Liver (tissue), 3 donors: ENCODE measurements at regions not wholly inside any gene's neighbourhood (a gene's known extent, or its start where the extent isn't known, plus 50 kb on each side); places are given as distances from the start of the nearest gene placed in this dataset.

Experiments
- GABPA ChIP-seq, 2 donors: IDR thresholded peaks in 1 of 2; conservative IDR thresholded peaks in 1 of 2; 2 replicates each; pipeline ENCODE4 v1.6.1; 2016; ENCODE audit warnings: antibody characterized with exemption in 2 of 2, mild to moderate bottlenecking in 1 of 2, moderate library complexity in 1 of 2
- HNF4A ChIP-seq, 2 donors: conservative IDR thresholded peaks; 2 replicates each; pipeline ENCODE4 v1.6.1; 2016; ENCODE audit warnings: antibody characterized with exemption in 2 of 2, mild to moderate bottlenecking in 2 of 2
- JUND ChIP-seq, 2 donors: IDR thresholded peaks; 2 replicates each; pipeline ENCODE4 v1.6.1; 2016; ENCODE audit warnings: antibody characterized with exemption in 2 of 2
- RAD21 ChIP-seq, 2 donors: IDR thresholded peaks; 2 replicates each; pipeline ENCODE4 v1.6.1; 2016; ENCODE audit warnings: antibody characterized with exemption in 2 of 2, mild to moderate bottlenecking in 2 of 2
- TAF1 ChIP-seq: conservative IDR thresholded peaks from 2 replicates; pipeline ENCODE4 v1.6.1; 2016; ENCODE audit warnings: antibody characterized with exemption, mild to moderate bottlenecking
- YY1 ChIP-seq: IDR thresholded peaks from 2 replicates; pipeline ENCODE4 v1.6.1; 2016; ENCODE audit warnings: antibody characterized with exemption, mild to moderate bottlenecking
- TF ChIP-seq, protein P1 (sequence below): fragments of 150-350 bp; IDR thresholded peaks from 2 replicates; pipeline ENCODE4 v1.5.1; 2017; ENCODE audit warnings: improper control_type of control experiment, low read depth, low read length; ENCODE audit not compliant: missing input control
- TF ChIP-seq, protein P2 (sequence below): IDR thresholded peaks from 2 replicates; pipeline ENCODE4 v1.6.1; 2016; ENCODE audit warnings: antibody characterized with exemption
- TF ChIP-seq, protein P3 (sequence below): IDR thresholded peaks from 2 replicates; pipeline ENCODE4 v1.6.1; 2016; ENCODE audit warnings: antibody characterized with exemption
- TF ChIP-seq, protein P4 (sequence below): IDR thresholded peaks from 2 replicates; pipeline ENCODE4 v1.6.1; 2016; ENCODE audit warnings: antibody characterized with exemption
- donor health status: healthy.
- donor health status: healthy.

DNA sequence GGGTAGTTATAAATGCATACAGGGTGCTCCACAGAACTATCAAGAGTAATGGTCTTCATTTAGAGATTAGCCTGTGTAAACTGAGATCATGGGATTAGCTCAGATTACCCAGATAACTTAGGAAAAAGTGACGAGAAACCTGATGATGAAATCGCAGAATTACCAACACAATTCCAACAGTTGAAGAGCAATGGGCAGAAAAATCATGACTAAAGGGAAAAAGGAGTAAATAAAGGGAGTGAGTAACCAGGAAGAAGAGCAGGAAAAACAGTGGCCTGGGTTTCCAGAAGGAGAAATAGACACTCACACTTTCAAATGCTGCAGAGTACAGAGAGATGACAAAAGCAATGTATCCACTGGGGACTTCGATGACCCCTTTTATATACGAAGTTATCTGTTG, 817.3 kb downstream of the TRIML1 start:
- TF ChIP-seq JUND (IDR thresholded peaks at IDR 0.05) (no peak), HNF4A (conservative IDR thresholded peaks at IDR 0.05) (no peak), RAD21 (IDR thresholded peaks at IDR 0.05) (no peak), TAF1 (no peak), GABPA (IDR thresholded peaks at IDR 0.05 in 1 of 2, conservative IDR thresholded peaks at IDR 0.05 in 1 of 2) (no peak), YY1 (no peak)
- TF ChIP-seq, protein P1, sequence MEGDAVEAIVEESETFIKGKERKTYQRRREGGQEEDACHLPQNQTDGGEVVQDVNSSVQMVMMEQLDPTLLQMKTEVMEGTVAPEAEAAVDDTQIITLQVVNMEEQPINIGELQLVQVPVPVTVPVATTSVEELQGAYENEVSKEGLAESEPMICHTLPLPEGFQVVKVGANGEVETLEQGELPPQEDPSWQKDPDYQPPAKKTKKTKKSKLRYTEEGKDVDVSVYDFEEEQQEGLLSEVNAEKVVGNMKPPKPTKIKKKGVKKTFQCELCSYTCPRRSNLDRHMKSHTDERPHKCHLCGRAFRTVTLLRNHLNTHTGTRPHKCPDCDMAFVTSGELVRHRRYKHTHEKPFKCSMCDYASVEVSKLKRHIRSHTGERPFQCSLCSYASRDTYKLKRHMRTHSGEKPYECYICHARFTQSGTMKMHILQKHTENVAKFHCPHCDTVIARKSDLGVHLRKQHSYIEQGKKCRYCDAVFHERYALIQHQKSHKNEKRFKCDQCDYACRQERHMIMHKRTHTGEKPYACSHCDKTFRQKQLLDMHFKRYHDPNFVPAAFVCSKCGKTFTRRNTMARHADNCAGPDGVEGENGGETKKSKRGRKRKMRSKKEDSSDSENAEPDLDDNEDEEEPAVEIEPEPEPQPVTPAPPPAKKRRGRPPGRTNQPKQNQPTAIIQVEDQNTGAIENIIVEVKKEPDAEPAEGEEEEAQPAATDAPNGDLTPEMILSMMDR, result no peak
- TF ChIP-seq, protein P2, sequence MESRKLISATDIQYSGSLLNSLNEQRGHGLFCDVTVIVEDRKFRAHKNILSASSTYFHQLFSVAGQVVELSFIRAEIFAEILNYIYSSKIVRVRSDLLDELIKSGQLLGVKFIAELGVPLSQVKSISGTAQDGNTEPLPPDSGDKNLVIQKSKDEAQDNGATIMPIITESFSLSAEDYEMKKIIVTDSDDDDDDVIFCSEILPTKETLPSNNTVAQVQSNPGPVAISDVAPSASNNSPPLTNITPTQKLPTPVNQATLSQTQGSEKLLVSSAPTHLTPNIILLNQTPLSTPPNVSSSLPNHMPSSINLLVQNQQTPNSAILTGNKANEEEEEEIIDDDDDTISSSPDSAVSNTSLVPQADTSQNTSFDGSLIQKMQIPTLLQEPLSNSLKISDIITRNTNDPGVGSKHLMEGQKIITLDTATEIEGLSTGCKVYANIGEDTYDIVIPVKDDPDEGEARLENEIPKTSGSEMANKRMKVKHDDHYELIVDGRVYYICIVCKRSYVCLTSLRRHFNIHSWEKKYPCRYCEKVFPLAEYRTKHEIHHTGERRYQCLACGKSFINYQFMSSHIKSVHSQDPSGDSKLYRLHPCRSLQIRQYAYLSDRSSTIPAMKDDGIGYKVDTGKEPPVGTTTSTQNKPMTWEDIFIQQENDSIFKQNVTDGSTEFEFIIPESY, result no peak
- TF ChIP-seq, protein P3, sequence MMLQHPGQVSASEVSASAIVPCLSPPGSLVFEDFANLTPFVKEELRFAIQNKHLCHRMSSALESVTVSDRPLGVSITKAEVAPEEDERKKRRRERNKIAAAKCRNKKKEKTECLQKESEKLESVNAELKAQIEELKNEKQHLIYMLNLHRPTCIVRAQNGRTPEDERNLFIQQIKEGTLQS, result no peak
- TF ChIP-seq, protein P4, sequence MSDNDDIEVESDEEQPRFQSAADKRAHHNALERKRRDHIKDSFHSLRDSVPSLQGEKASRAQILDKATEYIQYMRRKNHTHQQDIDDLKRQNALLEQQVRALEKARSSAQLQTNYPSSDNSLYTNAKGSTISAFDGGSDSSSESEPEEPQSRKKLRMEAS, result no peak
